Coronary artery (tissue), 2 donors: ENCODE measurements at regions not wholly inside any gene's neighbourhood (a gene's known extent, or its start where the extent isn't known, plus 50 kb on each side); places are given as distances from the start of the nearest gene placed in this dataset.

Experiments used
- DNase-seq: peaks from one replicate; pipeline ENCODE4 v3.0.0-alpha.2; 2017; ENCODE audit warnings: low spot score
- H3K27ac ChIP-seq, 2 donors: fragments of 200-600 bp; sonication (generic); one replicate each; pipeline ENCODE4 v1.5.1; 2016 to 2019
- H3K4me3 ChIP-seq: fragments of 200-600 bp; sonication (generic); 2 replicates; pipeline ENCODE4 v1.5.1; 2016; ENCODE audit warnings: mild to moderate bottlenecking, moderate library complexity
- CTCF ChIP-seq: fragments of 200-600 bp; sonication (generic); IDR thresholded peaks from one replicate; pipeline ENCODE4 v1.5.1; 2019; ENCODE audit warnings: antibody characterized with exemption

GRCh38 chr22:19580291-19580890 is 56.2 kb upstream of the CLDN5 start:
- DNase-seq = no peak
- H3K4me3 ChIP-seq = no peak overlapping the region
- TF ChIP-seq CTCF = no peak
- H3K27ac ChIP-seq = no peak overlapping the region

DNA sequence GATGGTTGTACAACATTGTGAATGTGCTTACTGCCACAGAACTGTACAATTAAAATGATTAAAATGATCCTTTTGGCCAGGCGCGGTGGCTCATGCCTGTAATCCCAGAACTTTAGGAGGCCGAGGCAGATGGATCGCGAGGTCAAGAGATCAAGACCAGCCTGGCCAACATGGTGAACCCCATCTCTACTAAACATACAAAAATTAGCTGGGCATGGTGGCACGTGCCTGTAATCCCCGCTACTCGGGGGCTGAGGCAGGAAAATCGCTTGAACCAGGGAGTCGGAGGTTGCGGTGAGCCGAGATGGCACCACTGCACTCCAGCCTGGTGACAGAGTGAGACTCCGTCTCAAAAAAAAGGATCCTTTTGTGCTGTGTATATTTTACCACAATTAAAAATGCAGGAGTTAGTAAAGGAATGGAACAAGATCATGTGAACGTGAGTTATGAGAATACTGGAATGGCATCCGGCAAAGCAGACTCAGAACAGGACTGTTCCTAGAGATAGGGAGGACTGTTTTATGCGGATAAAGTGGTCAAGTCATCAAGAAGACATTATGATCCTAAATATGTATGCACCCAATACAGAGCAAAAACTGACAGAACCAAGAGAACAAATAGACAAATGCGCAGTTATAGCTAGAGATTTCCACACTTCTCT is 58.0 kb upstream of the CLDN5 start:
- Histone ChIP-seq H3K27ac (no peak overlapping the region), H3K4me3 (no peak overlapping the region)
- no peak for TF ChIP-seq CTCF
- DNase-seq = no peak

DNA sequence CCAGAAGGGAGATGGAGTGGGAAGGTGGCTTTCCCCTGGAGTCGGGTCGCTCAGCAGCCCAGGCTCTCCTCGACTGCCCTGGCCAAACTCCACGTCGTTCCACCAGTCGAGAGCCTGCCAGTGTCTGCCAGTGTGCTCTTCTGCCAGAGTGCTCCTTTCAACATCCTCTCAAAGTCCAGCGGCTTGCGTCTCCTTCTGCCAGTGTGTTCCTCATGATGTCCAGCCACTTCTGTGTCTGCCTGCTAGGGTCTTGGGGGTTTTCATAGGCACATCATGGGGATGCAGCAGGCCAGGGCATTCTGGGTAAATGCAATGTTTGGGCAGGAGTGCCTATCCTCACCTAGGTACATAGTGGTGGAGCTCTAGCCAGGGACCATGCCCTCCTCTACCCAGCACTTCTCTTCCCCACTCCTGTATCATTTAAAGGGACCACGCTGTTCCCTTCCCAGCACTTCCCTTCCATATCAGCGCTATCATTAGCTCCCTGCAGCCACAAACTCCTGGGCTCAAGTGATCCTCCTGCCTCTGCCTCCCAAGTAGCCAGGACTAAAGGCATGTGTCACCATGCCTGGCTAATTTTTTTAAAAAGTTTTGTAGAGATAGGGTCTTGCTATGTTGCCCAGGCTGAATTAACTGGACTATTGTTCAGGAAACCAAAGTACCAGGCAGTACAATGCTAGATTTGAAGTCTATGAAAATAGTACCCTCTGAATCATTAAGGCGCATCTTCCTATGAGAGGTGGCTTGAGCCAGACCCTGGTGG is 62.9 kb upstream of the CLDN5 start:
- Histone ChIP-seq H3K27ac (no peak overlapping the region), H3K4me3 (no peak overlapping the region)
- no peak for DNase-seq
- no peak for TF ChIP-seq CTCF

- Histone ChIP-seq H3K4me3 (no peak overlapping the region), H3K27ac (no peak overlapping the region)
- DNase-seq = no peak
- TF ChIP-seq CTCF = no peak
Observed at GRCh38 chr22:19590696-19591095, 66.5 kb upstream of the CLDN5 start.

DNA sequence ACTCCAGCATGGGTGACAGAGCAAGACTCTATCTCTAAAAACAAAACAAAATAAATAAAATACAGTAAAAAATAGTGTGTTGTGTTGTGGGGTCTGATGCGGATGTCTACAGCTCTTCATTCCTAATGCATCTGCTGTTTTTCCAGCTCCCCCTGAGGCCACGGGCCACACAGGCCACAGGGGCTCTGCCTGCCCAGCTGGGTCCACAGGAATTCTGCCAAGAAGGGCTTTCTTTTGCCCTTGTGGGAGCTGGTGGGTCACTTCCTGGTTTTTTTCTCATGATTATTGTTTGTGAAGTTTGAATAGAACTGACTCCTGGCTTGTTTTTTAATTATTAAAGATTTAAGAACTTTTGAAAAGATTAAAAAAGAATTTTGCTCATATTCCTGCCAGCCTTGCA is 67.4 kb upstream of the CLDN5 start:
- H3K27ac ChIP-seq = no peak overlapping the region
- no peak for DNase-seq
- TF ChIP-seq CTCF = no peak
- H3K4me3 ChIP-seq = no peak overlapping the region

DNA sequence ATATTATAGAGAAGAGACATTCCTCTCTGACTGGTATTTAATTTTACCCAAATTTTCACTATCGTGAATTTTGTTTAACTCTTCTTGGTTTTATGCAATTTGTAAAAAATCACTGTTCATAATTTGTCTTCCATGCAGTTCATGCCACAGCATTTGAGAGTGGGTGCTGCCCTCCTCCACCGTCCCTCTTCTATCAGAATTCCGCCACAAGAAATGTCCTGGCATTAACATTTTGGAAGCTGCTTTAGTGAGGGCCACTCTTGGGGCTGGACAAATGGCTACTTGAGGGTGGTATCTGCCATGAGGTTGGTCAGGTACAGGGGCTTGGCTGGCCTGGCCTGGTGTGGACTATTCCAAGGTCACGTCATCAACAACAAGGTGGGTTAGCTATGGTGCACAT is 68.3 kb upstream of the CLDN5 start:
- no peak for TF ChIP-seq CTCF
- no peak overlapping the region for H3K4me3 ChIP-seq
- no peak overlapping the region for H3K27ac ChIP-seq
- no peak for DNase-seq
